CD14-positive monocyte (primary cell): ENCODE measurements at regions not wholly inside any gene's neighbourhood (a gene's known extent, or its start where the extent isn't known, plus 50 kb on each side); places are given as distances from the start of the nearest gene placed in this dataset.

Experiments used
- DNase-seq, 3 donors: peaks; one replicate each; pipeline ENCODE4 v3.0.0-alpha.2; 2011 to 2022
- H2AFZ ChIP-seq: 2 replicates; pipeline ENCODE4 v1.6.0; 2012; ENCODE audit warnings: mild to moderate bottlenecking, low read depth, low read length, inconsistent platforms; ENCODE audit not compliant: insufficient read depth, poor library complexity, severe bottlenecking
- H3K27ac ChIP-seq, 2 donors: 1 replicate in 1 of 2; 2 replicates in 1 of 2; pipeline ENCODE4 v1.5.1; 2012 to 2013; ENCODE audit warnings: low read length in 2 of 2, control low read depth in 1 of 2, inconsistent platforms in 1 of 2, low read depth in 1 of 2, mild to moderate bottlenecking in 1 of 2
- H3K27me3 ChIP-seq, 2 donors: one replicate each; pipeline versions ENCODE4 v1.6.0 to v1.6.1; 2011 to 2013; ENCODE audit warnings: low read length in 2 of 2; ENCODE audit not compliant: control insufficient read depth in 2 of 2, insufficient read depth in 2 of 2
- H3K36me3 ChIP-seq, 2 donors: replicated peaks in 1 of 2; 1 replicate in 1 of 2; 2 replicates in 1 of 2; pipeline versions ENCODE4 v1.5.1 to v1.6.1; 2012 to 2013; ENCODE audit warnings: low read length in 2 of 2, control low read depth in 1 of 2, inconsistent platforms in 1 of 2, mild to moderate bottlenecking in 1 of 2; ENCODE audit not compliant: insufficient read depth in 2 of 2, control insufficient read depth in 1 of 2
- H3K4me1 ChIP-seq, 2 donors: 1 replicate in 1 of 2; 2 replicates in 1 of 2; pipeline versions ENCODE4 v1.5.1 to v1.6.1; 2012 to 2013; ENCODE audit warnings: low read length in 2 of 2, control low read depth in 1 of 2, inconsistent platforms in 1 of 2, mild to moderate bottlenecking in 1 of 2, moderate library complexity in 1 of 2; ENCODE audit not compliant: insufficient read depth in 2 of 2, control insufficient read depth in 1 of 2
- H3K4me2 ChIP-seq: replicated peaks from 2 replicates; pipeline ENCODE3; 2012; ENCODE audit warnings: low read length, moderate library complexity, mild to moderate bottlenecking; ENCODE audit not compliant: poor library complexity, severe bottlenecking; ENCODE audit errors: extremely low read depth
- H3K4me3 ChIP-seq, 3 experiments: fragments of 200-600 bp in 1 of 3; sonication (generic) in 1 of 3; replicated peaks in 1 of 3; 1 replicate in 2 of 3; 2 replicates in 1 of 3; pipeline ENCODE4 v1.5.1; 2011 to 2013; ENCODE audit warnings: low read length in 3 of 3, mild to moderate bottlenecking in 3 of 3, control low read depth in 2 of 3, low read depth in 2 of 3, inconsistent platforms in 1 of 3, moderate library complexity in 1 of 3
- H3K79me2 ChIP-seq: 2 replicates; pipeline ENCODE4 v1.6.0; 2012; ENCODE audit warnings: mild to moderate bottlenecking, control low read depth, inconsistent platforms, low read length, moderate library complexity; ENCODE audit not compliant: insufficient read depth
- H3K9ac ChIP-seq: 2 replicates; pipeline ENCODE4 v1.6.0; 2017; ENCODE audit warnings: low read length, mild to moderate bottlenecking; ENCODE audit not compliant: insufficient read depth, poor library complexity, severe bottlenecking
- H3K9me3 ChIP-seq, 2 donors: replicated peaks in 1 of 2; 1 replicate in 1 of 2; 2 replicates in 1 of 2; pipeline versions ENCODE4 v1.5.1 to v1.6.1; 2012 to 2013; ENCODE audit warnings: low read length in 2 of 2, control low read depth in 1 of 2; ENCODE audit not compliant: control insufficient read depth in 1 of 2, insufficient read depth in 1 of 2
- H4K20me1 ChIP-seq: 2 replicates; pipeline ENCODE4 v1.6.0; 2012; ENCODE audit warnings: mild to moderate bottlenecking, low read length, control low read depth, moderate library complexity; ENCODE audit not compliant: insufficient read depth
- H3K27ac Mint-ChIP-seq, 7 donors: one replicate each; pipeline ENCODE4 v1.8.0; 2020; ENCODE audit warnings: mild to moderate bottlenecking in 7 of 7, mixed read lengths in 7 of 7, moderate library complexity in 6 of 7, inconsistent platforms in 2 of 7
- H3K27me3 Mint-ChIP-seq, 3 donors: one replicate each; pipeline ENCODE4 v1.8.0; 2021 to 2022; ENCODE audit warnings: low read depth in 3 of 3, mild to moderate bottlenecking in 3 of 3, mixed read lengths in 3 of 3, moderate library complexity in 3 of 3, inconsistent platforms in 1 of 3
- H3K36me3 Mint-ChIP-seq, 2 donors: one replicate each; pipeline ENCODE4 v1.8.0; 2020; ENCODE audit warnings: mixed read lengths in 2 of 2, inconsistent platforms in 1 of 2, mild to moderate bottlenecking in 1 of 2
- H3K4me1 Mint-ChIP-seq: one replicate; pipeline ENCODE4 v1.8.0; 2020; ENCODE audit warnings: mild to moderate bottlenecking, mixed read lengths
- H3K4me3 Mint-ChIP-seq, 2 donors: one replicate each; pipeline ENCODE4 v1.8.0; 2020; ENCODE audit warnings: mild to moderate bottlenecking in 2 of 2, mixed read lengths in 2 of 2, moderate library complexity in 1 of 2
- H3K9me3 Mint-ChIP-seq, 7 donors: one replicate each; pipeline ENCODE4 v1.8.0; 2020 to 2022; ENCODE audit warnings: mixed read lengths in 7 of 7, mild to moderate bottlenecking in 6 of 7, moderate library complexity in 6 of 7, inconsistent platforms in 2 of 7
- CTCF ChIP-seq: fragments of 200-600 bp; IDR thresholded peaks from one replicate; pipeline ENCODE4 v1.8.0; 2022; ENCODE audit warnings: antibody characterized with exemption, mild to moderate bottlenecking
- WGBS: methylation state at CpG from one replicate; pipeline ENCODE4 v1.1.5; 2013; ENCODE audit warnings: missing lambda C conversion rate; ENCODE audit not compliant: insufficient coverage; 5-methylcytosine and 5-hydroxymethylcytosine counted together
- intact Hi-C, 2 donors: fragments of 100-400 bp; cut with micrococcal nuclease; formaldehyde crosslinking; loops; one replicate each; pipeline versions ENCODE4 v1.15.0 to v1.15.1; 2023

- Histone ChIP-seq H3K9ac (no peak overlapping the region), H3K27ac (no peak overlapping the region), H4K20me1 (no peaks in the 10 kb centered on the region), H3K4me2 (no peak overlapping the region), H3K4me3 (no peak overlapping the region), H3K9me3 (no peaks in the 10 kb centered on the region), H3K36me3 (no peaks in the 10 kb centered on the region), H2AFZ (no peak overlapping the region), H3K27me3 (no peaks in the 10 kb centered on the region), H3K4me1 (no peaks in the 10 kb centered on the region), H3K79me2 (no peaks in the 10 kb centered on the region)
- Mint-ChIP-seq H3K27ac (no peak overlapping the region), H3K4me3 (no peak overlapping the region), H3K4me1 (no peaks in the 10 kb centered on the region), H3K27me3 (peaks cover 0 to 3% (median 0%) of the 10 kb centered on the region in 3 donors), H3K36me3 (no peaks in the 10 kb centered on the region), H3K9me3 (no peaks in the 10 kb centered on the region)
- TF ChIP-seq CTCF = no peak
- no peak for DNase-seq
- intact Hi-C loops = no loop called here
- no CpG with 5 or more reads among the region's 2 CpGs for WGBS
These were observed 320.5 kb upstream of the RSPO3 start for GRCh38 chr6:126797981-126798380.

- H3K36me3 ChIP-seq = no peaks in the 10 kb centered on the region
- intact Hi-C loops = loop anchor here in 1 of 2 donors (10.0 kb wide), 1 partner anchor 321 kb away; no protein-coding TSS in a partner anchor
- 60% methylated on average over 1 of the region's 3 CpGs for WGBS
- no peak overlapping the region for H3K27ac ChIP-seq
- no peak for DNase-seq
- H3K36me3 Mint-ChIP-seq = no peaks in the 10 kb centered on the region
- H4K20me1 ChIP-seq = no peaks in the 10 kb centered on the region
- no peak overlapping the region for H3K27ac Mint-ChIP-seq
- no peaks in the 10 kb centered on the region for H3K9me3 Mint-ChIP-seq
- no peak for TF ChIP-seq CTCF
- H3K27me3 ChIP-seq = no peaks in the 10 kb centered on the region
- no peaks in the 10 kb centered on the region for H3K79me2 ChIP-seq
- no peak overlapping the region for H3K4me3 ChIP-seq
- H3K4me1 ChIP-seq = no peaks in the 10 kb centered on the region
- peaks cover 0 to 6% (median 4%) of the 10 kb centered on the region in 3 donors for H3K27me3 Mint-ChIP-seq
- no peak overlapping the region for H3K4me2 ChIP-seq
- H3K4me1 Mint-ChIP-seq = no peaks in the 10 kb centered on the region
- no peak overlapping the region for H3K9ac ChIP-seq
- no peak overlapping the region for H3K4me3 Mint-ChIP-seq
- no peaks in the 10 kb centered on the region for H3K9me3 ChIP-seq
- H2AFZ ChIP-seq = no peak overlapping the region
These were observed 314.7 kb upstream of the RSPO3 start for GRCh38 chr6:126803769-126804168.
